Skeletal muscle cell (primary cell): ENCODE measurements at regions not wholly inside any gene's neighbourhood (a gene's known extent, or its start where the extent isn't known, plus 50 kb on each side); places are given as distances from the start of the nearest gene placed in this dataset.

ENCODE experiments used
- DNase-seq: peaks from one replicate; pipeline ENCODE4 v3.0.0-alpha.2; 2010; ENCODE audit warnings: low read depth
- H3K4me3 ChIP-seq: 2 replicates; pipeline ENCODE4 v1.5.1; 2011; ENCODE audit warnings: low read depth, mild to moderate bottlenecking, control low read depth, low read length, moderate library complexity

DNA sequence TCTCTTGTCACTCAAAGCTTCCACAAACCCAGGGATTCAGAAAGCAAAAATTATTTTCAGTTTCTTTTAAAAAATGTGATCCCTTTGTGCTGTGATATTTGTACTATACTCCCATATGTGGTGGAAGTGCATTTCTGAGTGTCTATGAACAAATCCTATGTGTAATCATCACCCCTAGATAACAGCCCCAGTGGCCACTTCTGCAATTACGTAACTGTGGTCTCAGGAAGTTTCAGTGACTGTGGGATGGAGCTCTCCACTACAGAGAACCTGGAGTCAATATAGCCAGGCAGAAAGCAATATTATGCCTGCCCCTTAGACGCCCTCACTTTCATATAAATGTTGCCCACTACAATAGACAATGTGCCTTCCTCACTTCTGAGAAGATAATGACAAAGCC, 1101.7 kb upstream of the GHITM start:
- no peak for DNase-seq
- no peak overlapping the region for H3K4me3 ChIP-seq

DNA sequence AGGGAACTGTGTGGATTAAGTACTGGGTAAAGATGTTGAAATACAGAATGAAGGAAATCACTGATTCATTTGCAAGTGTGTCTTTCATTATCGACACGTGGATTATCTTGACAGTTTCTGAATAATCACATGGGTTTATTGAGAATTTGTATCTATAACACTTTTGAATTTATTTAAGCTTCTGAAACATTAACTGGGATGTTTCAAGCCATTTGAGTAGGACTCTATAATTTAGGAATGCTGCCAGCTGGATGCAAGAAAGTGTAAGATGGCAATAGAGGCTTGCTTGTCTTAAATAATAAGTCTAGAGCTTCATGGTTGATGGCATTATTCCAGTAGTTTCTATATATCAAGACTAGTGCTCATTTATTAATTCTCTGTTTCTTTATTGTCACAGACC, 1100.7 kb upstream of the GHITM start:
- no peak for DNase-seq

DNA sequence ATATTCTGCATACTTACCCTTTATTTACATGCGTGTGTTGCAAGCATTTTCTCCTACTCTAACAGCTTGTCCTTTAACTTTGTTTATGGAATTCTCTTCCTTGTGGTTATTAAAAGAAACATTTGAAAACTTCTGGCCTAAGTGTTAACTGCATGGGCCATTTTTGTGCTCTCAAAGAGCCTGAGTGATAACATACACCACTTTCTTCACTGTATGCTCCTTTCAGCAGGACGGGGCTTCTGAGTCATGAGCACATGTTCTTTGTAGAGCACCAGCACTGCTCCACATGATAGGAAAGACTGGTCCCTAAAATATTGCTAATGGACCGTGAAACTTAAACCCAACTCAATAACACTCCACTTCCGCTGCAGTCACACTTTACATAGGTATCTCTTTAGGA, 1093.6 kb upstream of the GHITM start:
- no peak overlapping the region for H3K4me3 ChIP-seq
- no peak for DNase-seq

More for the DNA sequence above, 1100.7 kb upstream of the GHITM start:
- no peak overlapping the region for H3K4me3 ChIP-seq

DNA sequence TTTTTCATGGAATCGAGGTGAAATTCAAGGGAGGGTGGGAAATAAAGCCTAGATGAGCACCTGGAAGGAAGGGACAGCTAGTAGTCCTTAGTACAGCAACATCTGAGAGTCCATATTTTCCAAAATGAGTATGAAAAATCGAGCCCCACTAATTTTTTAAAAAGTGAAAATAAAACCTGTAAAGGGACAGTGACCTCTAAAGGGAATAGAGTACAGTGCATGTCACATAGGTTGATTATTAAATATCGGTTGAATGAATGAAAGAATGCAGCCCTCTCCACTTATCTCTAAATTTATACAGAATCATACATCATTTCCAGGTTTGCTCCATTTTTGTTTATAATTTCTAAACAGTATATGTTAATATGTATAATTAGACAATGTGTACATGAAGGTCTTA, 1088.5 kb upstream of the GHITM start:
- DNase-seq = no peak
- no peak overlapping the region for H3K4me3 ChIP-seq

DNA sequence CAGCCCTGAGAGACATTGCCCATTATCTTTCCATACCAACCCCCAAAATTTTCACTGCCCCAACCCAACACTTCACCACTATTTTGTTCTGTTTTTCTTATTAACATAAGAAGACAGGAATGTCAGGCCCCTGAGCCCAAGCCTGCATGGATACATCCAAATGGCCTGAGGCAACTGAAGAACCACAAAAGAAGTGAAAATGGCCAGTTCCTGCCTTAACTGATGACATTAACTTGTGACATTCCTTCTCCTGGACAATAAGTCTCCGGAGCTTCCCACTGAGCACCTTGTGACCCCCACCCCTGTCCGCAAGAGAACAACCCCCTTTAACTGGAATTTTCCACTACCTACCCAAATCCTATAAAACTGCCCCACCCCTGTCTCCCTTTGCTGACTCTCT, 1076.4 kb upstream of the GHITM start:
- H3K4me3 ChIP-seq = no peak overlapping the region
- no peak for DNase-seq

DNA sequence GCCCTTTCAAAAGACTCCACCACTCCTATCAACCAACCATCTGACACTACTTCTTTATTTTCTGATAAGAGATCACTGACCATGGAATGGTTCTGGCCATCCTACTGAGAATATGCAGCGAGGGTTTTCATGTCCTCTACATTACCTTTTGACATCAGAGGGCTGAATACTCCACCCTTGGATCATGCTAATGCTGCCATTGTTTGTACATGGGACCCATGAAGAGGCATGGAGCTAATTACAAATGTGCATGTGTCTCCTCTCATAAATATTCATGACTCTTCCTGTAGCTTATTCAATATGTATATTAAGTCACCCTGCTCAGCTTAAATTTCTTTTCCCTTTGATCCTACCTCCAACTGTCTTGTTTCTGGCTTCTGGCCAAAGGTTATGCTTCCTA, 1065.8 kb upstream of the GHITM start:
- DNase-seq = no peak
- H3K4me3 ChIP-seq = no peak overlapping the region

DNA sequence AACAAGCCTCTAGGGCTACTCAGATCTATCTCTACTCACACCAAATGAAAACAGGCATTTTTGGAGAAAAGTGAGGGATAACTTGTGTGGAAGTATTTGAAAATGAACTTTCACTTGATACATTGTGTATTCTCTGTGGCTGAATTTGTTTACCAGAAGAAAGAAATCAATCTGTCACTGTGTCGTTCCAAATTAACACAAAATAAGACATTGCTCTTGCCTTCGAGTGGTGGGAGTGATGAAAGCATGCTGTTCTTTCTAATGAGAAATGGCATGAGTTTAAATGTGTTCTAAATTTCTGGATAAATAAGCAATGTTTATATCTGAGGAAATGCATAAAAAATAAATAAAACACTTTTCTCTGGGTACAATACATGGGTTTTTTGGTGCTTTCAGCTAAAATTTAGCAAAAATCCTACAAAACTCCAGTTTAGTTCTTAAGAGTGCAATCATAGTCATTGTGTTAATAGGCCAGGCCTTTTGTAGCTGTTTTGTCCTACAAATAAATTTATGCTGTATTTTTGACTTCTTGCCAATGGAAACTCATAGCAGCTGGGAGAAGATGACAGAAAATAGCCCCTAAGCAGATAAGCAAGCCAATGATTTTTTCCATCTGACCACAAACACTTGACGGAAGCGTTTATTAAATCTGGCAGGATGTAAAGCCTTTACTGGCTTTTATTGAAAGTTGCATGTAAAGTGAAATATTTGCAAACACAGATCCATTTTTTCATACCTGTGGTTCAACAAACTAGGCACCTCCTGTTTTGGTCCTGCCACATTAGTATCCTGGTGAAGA, 1064.1 kb upstream of the GHITM start:
- DNase-seq = no peak
- H3K4me3 ChIP-seq = no peak overlapping the region

DNA sequence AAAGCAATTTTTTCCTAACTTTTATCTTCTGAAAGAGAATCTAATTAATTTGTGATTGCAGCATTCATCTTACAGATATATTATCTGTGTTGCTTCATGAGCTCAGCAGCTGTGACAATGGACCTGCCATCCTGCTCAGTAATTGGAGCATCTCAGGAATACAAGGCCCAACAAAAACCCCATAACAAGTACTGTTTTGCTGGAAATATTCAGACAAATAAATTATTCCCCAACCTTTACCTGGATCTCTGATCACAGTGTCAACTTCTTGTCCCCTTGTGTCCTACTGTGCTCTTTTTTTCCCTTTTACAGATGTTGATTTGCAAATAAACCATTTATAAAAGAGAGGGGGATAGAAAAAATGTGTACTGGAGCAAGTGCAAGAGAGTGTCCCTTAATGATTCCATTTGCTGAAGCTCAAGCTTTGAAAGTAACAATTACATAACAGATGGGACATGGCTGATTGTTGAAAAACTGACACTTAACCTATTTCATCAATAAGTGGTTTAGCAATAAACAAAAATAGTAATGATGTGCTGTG, 1063.4 kb upstream of the GHITM start:
- no peak overlapping the region for H3K4me3 ChIP-seq
- DNase-seq = no peak

- no peak for DNase-seq
- no peak overlapping the region for H3K4me3 ChIP-seq
Measured at GRCh38 chr10:83076443-83076842, 1062.9 kb upstream of the GHITM start.

DNA sequence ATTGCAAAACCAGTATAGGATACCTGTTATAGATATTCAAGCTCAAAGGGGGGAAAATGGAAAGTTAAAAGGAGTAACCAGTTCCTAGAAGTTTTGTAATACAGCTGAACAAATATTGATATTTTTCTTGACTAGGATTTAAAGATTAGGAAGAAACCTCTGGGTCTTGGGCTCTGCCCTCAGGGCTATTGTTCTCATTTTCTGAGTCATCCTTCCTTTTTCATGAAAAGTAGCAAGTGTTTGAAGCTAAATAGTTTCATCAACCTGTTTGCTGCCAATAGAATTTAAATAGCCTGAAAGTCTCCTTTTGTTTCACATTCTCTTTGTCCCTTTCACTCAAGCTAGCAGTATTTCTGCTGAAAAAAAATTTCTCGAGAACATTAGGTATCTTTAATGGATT, 1061.1 kb upstream of the GHITM start:
- DNase-seq = no peak
- no peak overlapping the region for H3K4me3 ChIP-seq

- DNase-seq = no peak
- no peak overlapping the region for H3K4me3 ChIP-seq
Measured at GRCh38 chr10:83078645-83079044, 1060.7 kb upstream of the GHITM start.

- no peak overlapping the region for H3K4me3 ChIP-seq
- DNase-seq = no peak
Measured at GRCh38 chr10:83083831-83084230, 1055.5 kb upstream of the GHITM start.

DNA sequence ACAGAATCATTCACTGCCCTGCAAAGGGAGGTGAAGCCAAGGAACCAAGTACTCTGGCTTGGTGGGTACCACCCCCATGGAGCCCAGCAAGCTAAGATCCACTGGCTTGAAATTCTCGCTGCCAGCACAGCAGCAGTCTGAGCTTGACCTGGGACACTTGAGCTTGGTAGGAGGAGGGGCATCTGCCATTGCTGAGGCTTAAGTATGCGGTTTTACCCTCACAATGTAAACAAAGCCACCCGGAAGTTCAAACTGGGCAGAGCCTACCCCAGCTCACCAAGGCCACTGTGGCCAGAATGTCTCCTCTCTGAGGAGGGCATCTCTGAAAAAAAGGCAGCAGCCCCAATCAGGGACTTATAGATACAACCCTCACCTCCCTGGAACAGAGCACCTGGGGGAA, 1050.0 kb upstream of the GHITM start:
- no peak for DNase-seq
- H3K4me3 ChIP-seq = no peak overlapping the region

- no peak for DNase-seq
- no peak overlapping the region for H3K4me3 ChIP-seq
Measured at GRCh38 chr10:83104616-83105015, 1034.7 kb upstream of the GHITM start.

DNA sequence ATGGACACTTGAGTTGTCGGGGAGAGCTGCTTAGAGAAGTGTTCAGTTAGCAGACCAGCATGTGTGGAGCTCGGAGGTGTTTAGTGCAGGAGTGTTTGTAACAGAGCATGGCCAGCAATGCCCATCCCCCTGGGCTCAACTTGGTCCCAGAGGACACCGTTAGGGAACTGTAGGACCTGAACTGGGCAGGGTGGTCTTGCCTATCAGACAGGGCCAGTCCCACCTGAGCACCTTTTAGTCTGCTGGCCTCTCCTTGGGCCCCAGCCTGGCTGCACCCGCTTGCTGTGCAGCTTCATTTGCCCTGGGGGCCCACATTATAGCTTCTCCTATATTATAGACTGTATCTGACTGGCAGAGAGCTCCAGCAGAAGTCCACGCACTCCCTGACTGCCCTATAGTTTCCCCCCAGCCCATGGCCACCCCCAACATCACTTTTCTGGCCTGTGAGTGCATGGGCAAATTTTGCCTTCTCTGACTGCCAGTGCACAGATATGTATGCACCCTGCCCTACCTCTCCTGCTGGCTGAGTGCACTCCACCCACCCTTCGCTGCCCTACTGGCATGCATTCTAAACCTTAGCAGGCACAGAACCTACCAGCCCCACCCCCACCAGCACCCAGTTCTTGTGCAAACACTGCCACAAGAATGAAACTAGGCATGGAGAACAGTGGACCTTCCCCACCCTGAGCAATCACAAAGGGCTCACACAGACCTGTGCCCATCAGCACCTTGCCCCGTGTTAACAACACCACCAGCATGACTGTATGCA, 1030.6 kb upstream of the GHITM start:
- no peak for DNase-seq

DNA sequence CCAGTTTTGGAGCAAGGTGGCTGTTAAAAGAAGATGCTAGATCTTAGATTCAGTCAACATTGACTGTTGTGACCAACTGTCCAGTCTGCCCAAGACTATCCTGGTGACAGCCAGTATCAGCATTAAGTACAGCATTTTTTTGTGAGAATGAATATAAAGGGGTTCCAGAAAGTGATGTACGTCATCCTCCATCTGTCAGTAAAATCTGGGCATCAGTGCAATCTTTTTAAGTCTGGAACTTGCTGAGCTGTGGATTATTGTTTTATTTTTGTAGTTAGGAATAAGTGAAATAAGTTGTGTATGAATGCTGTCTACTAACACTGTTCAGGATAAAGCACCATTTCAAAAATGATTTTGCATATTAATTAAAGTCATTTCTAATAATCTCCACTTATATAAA, 1020.0 kb upstream of the GHITM start:
- DNase-seq = no peak
- H3K4me3 ChIP-seq = no peak overlapping the region

More for the DNA sequence above, 1030.6 kb upstream of the GHITM start:
- no peak overlapping the region for H3K4me3 ChIP-seq

DNA sequence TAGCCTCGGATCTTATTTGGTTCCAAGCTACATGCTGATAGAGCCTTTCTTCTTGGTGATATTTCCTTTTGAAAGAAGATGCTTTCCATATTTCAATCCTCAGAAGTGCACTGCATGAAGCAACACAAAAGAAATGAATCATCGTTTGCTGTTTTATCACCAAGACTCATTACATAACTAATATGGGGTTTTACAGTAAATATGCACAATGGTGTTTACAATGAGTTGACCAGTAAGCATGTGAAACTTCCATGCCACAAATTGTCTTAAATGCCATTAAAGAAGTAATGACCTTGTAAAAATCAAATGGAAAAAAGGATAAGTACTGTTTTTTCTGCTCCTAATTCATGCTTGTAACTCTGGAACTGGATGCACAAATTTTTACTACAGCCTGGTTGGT, 1017.0 kb upstream of the GHITM start:
- no peak for DNase-seq
- no peak overlapping the region for H3K4me3 ChIP-seq

GRCh38 chr10:83127942-83128575, 1011.2 kb upstream of the GHITM start:
- no peak for DNase-seq
- H3K4me3 ChIP-seq = no peak overlapping the region

GRCh38 chr10:83140811-83141210, 998.5 kb upstream of the GHITM start:
- no peak overlapping the region for H3K4me3 ChIP-seq
- no peak for DNase-seq

- DNase-seq = no peak
- no peak overlapping the region for H3K4me3 ChIP-seq
Measured at GRCh38 chr10:83142074-83142563, 997.2 kb upstream of the GHITM start.
